ENCODE measurements at regions not wholly inside any gene's neighbourhood (a gene's known extent, or its start where the extent isn't known, plus 50 kb on each side); places are given as distances from the start of the nearest gene placed in this dataset.

DNA sequence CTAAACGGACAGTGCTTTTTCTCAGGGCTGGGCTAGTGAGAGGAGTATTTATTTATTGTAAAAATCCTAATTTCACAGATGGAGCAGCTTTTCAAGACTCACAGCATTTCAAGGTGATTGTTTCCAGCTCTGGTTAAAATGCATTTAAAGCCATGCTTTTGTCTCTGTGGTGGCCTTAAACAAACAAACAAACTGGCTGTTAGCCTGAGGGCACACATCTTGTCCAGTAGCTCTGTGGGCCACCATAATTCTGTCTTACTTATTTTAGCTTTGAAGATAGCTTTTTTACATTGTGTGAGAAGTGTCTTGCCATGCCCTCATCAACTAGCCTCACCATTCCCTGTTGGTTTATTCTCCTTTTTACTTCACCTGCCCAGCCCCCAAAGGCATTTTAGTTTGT is 218.2 kb downstream of the PSAT1 start:
- TF ChIP-seq, protein P1, sequence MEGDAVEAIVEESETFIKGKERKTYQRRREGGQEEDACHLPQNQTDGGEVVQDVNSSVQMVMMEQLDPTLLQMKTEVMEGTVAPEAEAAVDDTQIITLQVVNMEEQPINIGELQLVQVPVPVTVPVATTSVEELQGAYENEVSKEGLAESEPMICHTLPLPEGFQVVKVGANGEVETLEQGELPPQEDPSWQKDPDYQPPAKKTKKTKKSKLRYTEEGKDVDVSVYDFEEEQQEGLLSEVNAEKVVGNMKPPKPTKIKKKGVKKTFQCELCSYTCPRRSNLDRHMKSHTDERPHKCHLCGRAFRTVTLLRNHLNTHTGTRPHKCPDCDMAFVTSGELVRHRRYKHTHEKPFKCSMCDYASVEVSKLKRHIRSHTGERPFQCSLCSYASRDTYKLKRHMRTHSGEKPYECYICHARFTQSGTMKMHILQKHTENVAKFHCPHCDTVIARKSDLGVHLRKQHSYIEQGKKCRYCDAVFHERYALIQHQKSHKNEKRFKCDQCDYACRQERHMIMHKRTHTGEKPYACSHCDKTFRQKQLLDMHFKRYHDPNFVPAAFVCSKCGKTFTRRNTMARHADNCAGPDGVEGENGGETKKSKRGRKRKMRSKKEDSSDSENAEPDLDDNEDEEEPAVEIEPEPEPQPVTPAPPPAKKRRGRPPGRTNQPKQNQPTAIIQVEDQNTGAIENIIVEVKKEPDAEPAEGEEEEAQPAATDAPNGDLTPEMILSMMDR (IDR thresholded peaks at IDR 0.05): no peak
- TF ChIP-seq POLR2A (IDR thresholded peaks at IDR 0.05): no peak

Data from uterus (tissue), 2 donors.